Stimulated activated naive CD8-positive, alpha-beta T cell treated with anti-CD3 and anti-CD28 coated beads, Interleukin-15, amount 100 ng/mL, for 72 hours (primary cell): ENCODE measurements at regions not wholly inside any gene's neighbourhood (a gene's known extent, or its start where the extent isn't known, plus 50 kb on each side); places are given as distances from the start of the nearest gene placed in this dataset.
A peak's percentile ranks its signal among the peaks of the same experiment; 100 is the strongest.
"Not testable (repeated sequence)": the region's sequence is repeated elsewhere in the genome, so short reads cannot be mapped to it uniquely, and the experiment has no call there.

Experiments used
- ATAC-seq: fragments of 150-1000 bp; cut with Tn5 transposase; 2 replicates; pipeline ENCODE4 v1.10.0; 2021; ENCODE audit warnings: mild to moderate bottlenecking, moderate library complexity
- DNase-seq, 2 donors: peaks; one replicate each; pipeline ENCODE4 v3.0.0; 2021 to 2022
- H3K27ac Mint-ChIP-seq, 2 donors: one replicate each; pipeline ENCODE4 v1.8.0; 2022; ENCODE audit warnings: mild to moderate bottlenecking in 2 of 2, mixed read lengths in 2 of 2, moderate library complexity in 2 of 2
- H3K27me3 Mint-ChIP-seq: one replicate; pipeline ENCODE4 v1.8.0; 2022; ENCODE audit warnings: mixed read lengths
- H3K4me1 Mint-ChIP-seq: one replicate; pipeline ENCODE4 v1.8.0; 2022; ENCODE audit warnings: mild to moderate bottlenecking, mixed read lengths
- H3K4me3 Mint-ChIP-seq, 2 donors: one replicate each; pipeline ENCODE4 v1.8.0; 2022; ENCODE audit warnings: mild to moderate bottlenecking in 2 of 2, mixed read lengths in 2 of 2, moderate library complexity in 1 of 2
- H3K9me3 Mint-ChIP-seq, 2 donors: one replicate each; pipeline ENCODE4 v1.8.0; 2022; ENCODE audit warnings: mixed read lengths in 2 of 2

DNA sequence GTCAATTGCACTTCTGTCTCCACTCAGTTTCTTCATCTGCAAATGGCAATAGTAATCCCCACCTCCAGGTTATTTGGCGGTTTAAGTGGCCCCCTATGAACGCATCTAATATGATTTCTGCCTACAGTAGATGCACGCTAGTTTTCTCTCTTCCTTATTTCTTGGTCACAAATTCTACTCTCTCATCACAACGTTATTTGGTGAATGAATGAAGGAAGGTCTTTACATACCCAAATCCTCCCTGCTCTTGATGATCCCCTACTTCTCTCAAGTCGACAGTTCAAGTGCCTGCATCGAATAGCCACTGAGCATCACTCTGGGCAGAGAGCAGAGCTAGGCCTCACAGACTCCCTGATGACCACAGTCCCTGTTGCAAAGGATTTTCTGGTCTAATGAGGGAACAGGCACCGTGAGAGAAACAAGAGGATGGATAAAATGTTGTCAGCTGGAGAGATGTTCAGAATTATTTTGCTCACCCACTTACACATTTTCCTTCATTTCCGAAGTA is 181.2 kb upstream of the SMAD3 start:
- Mint-ChIP-seq H3K27ac (no peak overlapping the region), H3K4me1 (no peaks in the 10 kb centered on the region), H3K27me3 (no peaks in the 10 kb centered on the region), H3K4me3 (no peak overlapping the region), H3K9me3 (peaks cover 0 to 7% of the 10 kb centered on the region in 2 donors)
- ATAC-seq (no peak), DNase-seq (no peak)

DNA sequence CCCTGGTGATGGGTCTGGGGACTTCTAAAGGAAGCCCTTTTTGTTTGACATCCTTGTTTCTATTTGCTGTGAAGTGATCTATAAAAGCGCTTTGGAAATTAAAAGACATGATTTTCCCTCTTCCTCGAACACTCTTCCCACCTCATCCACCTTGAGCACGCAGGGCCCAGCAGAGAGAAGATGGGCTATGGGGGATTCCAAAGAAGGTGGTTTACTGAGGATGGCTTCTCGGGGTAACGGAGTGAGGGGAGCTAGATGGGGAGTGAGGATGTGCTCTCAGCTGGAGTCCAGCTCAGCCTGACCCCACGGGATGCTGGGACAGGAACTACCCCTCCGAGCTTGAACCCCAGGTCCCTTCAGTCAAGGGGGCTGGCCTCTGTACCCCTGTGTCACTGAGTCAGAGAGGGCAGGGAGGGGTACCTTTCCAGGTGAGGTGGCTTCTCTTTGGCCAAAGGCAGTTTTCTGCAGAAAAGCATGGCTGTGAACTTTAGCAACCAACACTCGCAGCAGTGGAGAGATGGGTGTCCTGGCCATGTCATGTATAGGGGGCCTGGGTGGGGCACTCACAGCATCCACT is 180.7 kb upstream of the SMAD3 start:
- Mint-ChIP-seq H3K27ac (peak overlapping the region in 1 of 2 donors; percentile 48), H3K9me3 (peaks cover 0 to 7% of the 10 kb centered on the region in 2 donors), H3K4me3 (no peak overlapping the region), H3K4me1 (no peaks in the 10 kb centered on the region), H3K27me3 (no peaks in the 10 kb centered on the region)
- DNase-seq (no peak), ATAC-seq (no peak)

DNA sequence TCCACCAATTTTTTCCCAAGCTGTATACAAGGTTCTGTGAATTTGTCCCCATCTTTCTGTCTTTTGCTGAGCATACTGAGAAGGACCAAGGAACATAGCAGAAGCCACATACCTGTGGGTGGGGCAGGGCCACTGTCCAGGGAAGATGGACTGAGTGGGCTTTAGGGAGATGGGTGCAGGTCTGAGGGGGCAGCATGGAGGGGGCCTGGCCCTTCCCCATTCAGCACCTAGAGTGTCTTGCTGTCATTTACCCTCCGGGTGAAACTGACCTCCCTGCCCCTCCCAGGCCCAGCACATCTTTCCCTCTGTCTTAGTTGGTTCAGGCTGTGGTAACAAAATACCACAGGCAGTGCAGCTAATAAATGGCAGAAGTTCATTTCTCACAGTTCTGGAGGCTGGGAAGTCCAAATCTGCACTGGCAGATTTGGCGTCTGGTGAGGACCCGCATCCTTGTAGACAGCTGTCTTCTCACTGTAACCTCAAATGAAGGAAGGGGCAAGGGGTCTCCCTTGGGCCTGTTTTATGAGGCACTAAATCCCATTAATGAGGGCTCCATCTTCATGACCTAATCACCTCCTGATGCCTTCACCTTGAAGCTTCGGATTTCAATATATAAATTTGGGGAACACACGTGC is 180.0 kb upstream of the SMAD3 start:
- H3K4me3 Mint-ChIP-seq = no peak overlapping the region
- DNase-seq (no peak), ATAC-seq (no peak)
- no peaks in the 10 kb centered on the region for H3K4me1 Mint-ChIP-seq
- peaks cover 0 to 7% of the 10 kb centered on the region in 2 donors for H3K9me3 Mint-ChIP-seq
- no peaks in the 10 kb centered on the region for H3K27me3 Mint-ChIP-seq
- peak overlapping the region in 1 of 2 donors; percentile 85 for H3K27ac Mint-ChIP-seq

DNA sequence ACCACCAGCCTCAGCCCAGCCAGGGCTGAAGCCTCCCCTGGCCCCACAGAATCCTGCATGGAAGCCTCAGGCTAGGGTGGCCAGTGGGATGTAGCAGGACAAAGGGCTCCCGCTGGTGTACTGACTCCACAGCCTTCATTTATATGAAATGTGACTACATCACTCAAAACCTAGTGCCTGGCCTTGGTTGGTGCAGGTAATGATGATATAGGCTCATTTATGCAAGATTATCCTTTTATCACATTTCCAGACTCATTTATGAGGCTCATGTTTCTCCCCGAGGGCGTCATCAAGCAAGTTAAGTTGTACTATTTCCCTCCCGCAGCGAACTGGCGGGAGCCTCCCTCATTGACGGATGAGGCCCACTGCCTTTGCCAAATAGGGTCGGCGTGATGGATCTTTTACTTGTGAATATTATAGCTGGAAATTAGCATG is 179.1 kb upstream of the SMAD3 start:
- Mint-ChIP-seq H3K4me1 (no peaks in the 10 kb centered on the region), H3K4me3 (no peak overlapping the region), H3K9me3 (peaks cover 0 to 10% of the 10 kb centered on the region in 2 donors), H3K27me3 (peaks cover 2% of the 10 kb centered on the region), H3K27ac (no peak overlapping the region)
- no peak for ATAC-seq
- no peak for DNase-seq

GRCh38 chr15:66886686-66887273 is 178.6 kb upstream of the SMAD3 start:
- ATAC-seq (no peak), DNase-seq (no peak)
- Mint-ChIP-seq H3K9me3 (peaks cover 0 to 16% of the 10 kb centered on the region in 2 donors), H3K4me3 (no peak overlapping the region), H3K4me1 (no peaks in the 10 kb centered on the region), H3K27me3 (peaks cover 7% of the 10 kb centered on the region), H3K27ac (no peak overlapping the region)

DNA sequence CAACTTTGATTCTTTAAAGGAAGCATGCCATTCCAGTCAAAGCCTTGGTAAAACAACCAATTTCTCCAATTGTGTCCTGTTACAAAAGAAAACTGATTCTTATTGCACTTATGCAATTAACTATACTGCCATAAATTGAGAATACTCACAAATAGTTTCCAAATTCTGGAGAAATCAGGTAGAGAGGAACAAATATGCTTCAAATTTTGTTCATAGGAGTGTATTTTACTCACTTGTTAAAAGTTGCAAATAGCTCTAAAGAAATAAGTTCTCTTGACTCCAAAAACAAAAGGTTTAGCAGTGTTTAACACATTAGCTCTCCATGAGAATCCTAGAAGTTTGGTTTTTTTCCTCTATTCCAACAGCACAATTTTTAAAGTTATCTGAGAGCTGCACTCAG is 176.1 kb upstream of the SMAD3 start:
- H3K4me1 Mint-ChIP-seq, H3K27ac Mint-ChIP-seq, ATAC-seq, H3K27me3 Mint-ChIP-seq, DNase-seq, H3K4me3 Mint-ChIP-seq: not testable (repeated sequence)
- peaks cover 0 to 17% of the 10 kb centered on the region in 2 donors for H3K9me3 Mint-ChIP-seq

- H3K27ac Mint-ChIP-seq = no peak overlapping the region
- DNase-seq (no peak), ATAC-seq (no peak)
- H3K9me3 Mint-ChIP-seq = peaks cover 0 to 17% of the 10 kb centered on the region in 2 donors
- peaks cover 9% of the 10 kb centered on the region for H3K27me3 Mint-ChIP-seq
- no peaks in the 10 kb centered on the region for H3K4me1 Mint-ChIP-seq
- no peak overlapping the region for H3K4me3 Mint-ChIP-seq
Measured at GRCh38 chr15:66891776-66892175, 173.6 kb upstream of the SMAD3 start.

DNA sequence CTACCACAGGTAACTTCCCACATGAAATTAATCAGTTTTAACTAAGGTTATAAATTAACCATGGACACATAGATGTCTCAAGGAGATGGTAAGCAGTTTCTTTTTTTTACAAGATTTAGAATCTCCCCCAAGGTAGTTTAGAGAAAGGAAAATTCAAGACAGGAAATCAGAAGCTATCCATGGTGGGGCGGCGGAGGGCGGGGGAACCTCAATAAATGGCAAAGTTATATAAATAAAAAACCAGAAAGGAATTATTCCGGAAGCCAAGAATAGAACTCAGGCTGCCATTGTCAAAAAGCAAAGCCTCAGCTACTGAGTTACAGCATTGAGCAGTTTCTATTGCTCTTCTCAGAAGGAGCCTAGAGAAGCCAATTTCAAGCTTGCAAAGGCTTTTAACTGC is 172.1 kb upstream of the SMAD3 start:
- Mint-ChIP-seq H3K27ac (no peak overlapping the region), H3K4me1 (no peaks in the 10 kb centered on the region), H3K27me3 (peaks cover 9% of the 10 kb centered on the region), H3K9me3 (peaks cover 0 to 10% of the 10 kb centered on the region in 2 donors), H3K4me3 (no peak overlapping the region)
- DNase-seq (no peak), ATAC-seq (no peak)

GRCh38 chr15:66894363-66894762 is 171.0 kb upstream of the SMAD3 start:
- H3K27ac Mint-ChIP-seq = no peak overlapping the region
- H3K4me1 Mint-ChIP-seq = no peaks in the 10 kb centered on the region
- ATAC-seq = no peak
- peaks cover 9% of the 10 kb centered on the region for H3K27me3 Mint-ChIP-seq
- no peak for DNase-seq
- peaks cover 0 to 10% of the 10 kb centered on the region in 2 donors for H3K9me3 Mint-ChIP-seq
- no peak overlapping the region for H3K4me3 Mint-ChIP-seq

DNA sequence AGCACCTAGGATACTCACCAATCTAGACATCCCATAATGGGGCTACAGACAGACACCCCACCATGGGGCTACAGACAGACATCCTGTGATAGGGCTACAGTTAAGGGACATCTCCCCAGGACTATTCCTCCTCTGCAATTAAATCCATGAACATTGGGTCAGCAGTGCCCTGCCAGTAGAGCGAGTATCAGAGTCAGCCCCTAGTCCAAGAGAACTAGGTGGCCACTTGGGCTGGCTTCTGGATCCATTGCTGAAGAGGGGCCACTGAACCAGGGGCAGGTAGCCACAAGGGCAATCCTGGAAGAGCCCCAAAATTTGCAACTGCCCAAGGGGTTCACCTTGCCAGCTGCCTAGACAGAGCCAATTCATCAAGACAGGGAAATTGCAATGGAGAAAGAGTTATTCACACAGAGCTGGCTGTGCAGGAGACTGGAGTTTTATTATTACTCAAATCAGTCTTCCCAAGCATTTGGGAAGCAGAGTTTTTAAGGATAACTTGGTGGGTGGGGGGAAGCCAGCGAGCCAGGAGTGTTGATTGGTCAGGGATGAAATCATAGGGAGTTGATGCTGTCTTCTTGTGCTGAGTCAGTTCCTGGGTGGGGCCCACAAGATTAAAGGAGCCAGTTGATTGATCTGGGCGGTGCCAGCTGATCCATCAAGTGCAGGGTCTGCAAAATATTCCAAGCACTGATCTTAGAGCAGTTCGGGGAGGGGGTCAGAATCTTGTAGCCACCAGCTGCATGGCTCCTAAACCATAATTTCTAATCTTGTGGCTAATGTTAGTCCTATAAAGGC is 170.2 kb upstream of the SMAD3 start:
- ATAC-seq = no peak
- H3K4me1 Mint-ChIP-seq = no peaks in the 10 kb centered on the region
- peaks cover 9% of the 10 kb centered on the region for H3K27me3 Mint-ChIP-seq
- H3K4me3 Mint-ChIP-seq = no peak overlapping the region
- H3K9me3 Mint-ChIP-seq = peaks cover 0 to 10% of the 10 kb centered on the region in 2 donors
- no peak for DNase-seq
- H3K27ac Mint-ChIP-seq = no peak overlapping the region

DNA sequence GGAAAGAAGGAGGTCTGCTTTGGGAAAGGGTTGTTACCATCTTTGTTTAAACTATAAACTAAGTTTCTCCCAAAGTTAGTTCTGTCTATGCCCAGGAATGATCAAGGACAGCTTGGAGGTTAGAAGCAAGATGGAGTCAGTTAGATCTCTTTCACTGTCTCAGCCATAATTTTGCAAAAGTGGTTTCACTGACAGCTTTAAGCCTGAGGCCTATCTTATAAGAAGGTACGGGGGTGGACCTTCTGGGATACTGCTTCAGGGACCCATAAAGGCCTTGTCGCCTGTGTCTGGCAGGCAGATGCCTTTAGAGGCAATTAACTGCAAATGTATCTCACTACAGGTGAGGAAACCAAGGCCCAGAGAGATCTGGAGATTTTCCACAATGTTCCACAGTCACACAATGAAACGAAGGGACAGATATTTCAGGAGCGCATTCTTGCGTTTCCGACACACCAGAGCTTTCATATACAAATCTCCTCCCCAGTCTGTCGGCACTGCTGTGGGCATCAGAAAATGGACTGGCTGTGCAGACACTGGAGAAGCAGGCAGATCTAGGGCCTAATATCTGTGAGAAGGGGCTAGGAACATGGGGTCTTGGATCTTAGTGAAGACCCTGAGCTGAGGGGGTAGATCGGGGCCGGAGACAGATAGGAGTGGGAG is 169.5 kb upstream of the SMAD3 start:
- no peaks in the 10 kb centered on the region for H3K4me1 Mint-ChIP-seq
- peaks cover 9% of the 10 kb centered on the region for H3K27me3 Mint-ChIP-seq
- ATAC-seq (no peak), DNase-seq (no peak)
- no peak overlapping the region for H3K27ac Mint-ChIP-seq
- no peak overlapping the region for H3K4me3 Mint-ChIP-seq
- peaks cover 0 to 10% of the 10 kb centered on the region in 2 donors for H3K9me3 Mint-ChIP-seq

DNA sequence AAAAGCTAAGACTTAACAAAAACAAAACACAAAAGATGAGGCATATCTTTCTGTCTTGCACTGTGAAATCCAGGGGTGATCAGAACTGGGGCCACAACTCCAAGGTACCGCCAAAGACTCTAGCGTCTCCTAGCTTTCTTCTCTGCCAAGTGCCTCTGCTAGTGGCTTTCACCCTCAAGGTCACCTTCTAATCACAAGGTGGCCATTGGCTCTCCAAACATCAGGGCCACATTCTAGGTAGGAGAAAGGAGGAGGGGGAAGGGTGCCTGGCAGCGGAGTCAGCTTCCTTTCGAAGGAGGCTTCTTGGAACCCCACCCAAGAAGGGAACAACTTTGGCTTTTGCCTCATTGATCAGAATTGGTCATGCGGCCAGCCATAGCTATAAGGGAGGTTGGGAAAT is 168.8 kb upstream of the SMAD3 start:
- ATAC-seq (no peak), DNase-seq (no peak)
- Mint-ChIP-seq H3K4me3 (no peak overlapping the region), H3K27ac (no peak overlapping the region), H3K4me1 (no peaks in the 10 kb centered on the region), H3K9me3 (peaks cover 0 to 3% of the 10 kb centered on the region in 2 donors), H3K27me3 (peaks cover 4% of the 10 kb centered on the region)

GRCh38 chr15:66897416-66897815 is 168.0 kb upstream of the SMAD3 start:
- ATAC-seq (no peak), DNase-seq (no peak)
- Mint-ChIP-seq H3K9me3 (no peaks in the 10 kb centered on the region), H3K27ac (no peak overlapping the region), H3K4me1 (no peaks in the 10 kb centered on the region), H3K4me3 (no peak overlapping the region), H3K27me3 (no peaks in the 10 kb centered on the region)

GRCh38 chr15:66897971-66898370 is 167.4 kb upstream of the SMAD3 start:
- no peaks in the 10 kb centered on the region for H3K4me1 Mint-ChIP-seq
- no peak for DNase-seq
- no peaks in the 10 kb centered on the region for H3K9me3 Mint-ChIP-seq
- ATAC-seq = no peak
- no peaks in the 10 kb centered on the region for H3K27me3 Mint-ChIP-seq
- no peak overlapping the region for H3K4me3 Mint-ChIP-seq
- no peak overlapping the region for H3K27ac Mint-ChIP-seq

GRCh38 chr15:66898656-66899386 is 166.6 kb upstream of the SMAD3 start:
- Mint-ChIP-seq H3K27ac (peak overlapping the region in 1 of 2 donors; percentile 30), H3K4me3 (no peak overlapping the region)
- no peak for ATAC-seq

More at GRCh38 chr15:66898656-66899386, 166.6 kb upstream of the SMAD3 start:
- DNase-seq = no peak
- no peaks in the 10 kb centered on the region for H3K9me3 Mint-ChIP-seq
- peaks cover 3% of the 10 kb centered on the region for H3K4me1 Mint-ChIP-seq
- H3K27me3 Mint-ChIP-seq = no peaks in the 10 kb centered on the region
